ENCODE measurements at regions not wholly inside any gene's neighbourhood (a gene's known extent, or its start where the extent isn't known, plus 50 kb on each side); places are given as distances from the start of the nearest gene placed in this dataset.

- no peak for TF ChIP-seq CTCF (IDR thresholded peaks at IDR 0.05)
- TF ChIP-seq POLR2A (IDR thresholded peaks at IDR 0.05) = no peak
Observed at GRCh38 chr6:100946021-100946540, 65.0 kb upstream of the ASCC3 start.

All from heart left ventricle (tissue), 13 donors.